HFFc6 (cell line): ENCODE measurements at regions not wholly inside any gene's neighbourhood (a gene's known extent, or its start where the extent isn't known, plus 50 kb on each side); places are given as distances from the start of the nearest gene placed in this dataset.

Experiments
- DNase-seq: peaks from one replicate; pipeline ENCODE4 v3.0.0-alpha.2; 2018
- H3K27ac Mint-ChIP-seq: 2 replicates; pipeline ENCODE4 v1.8.0; 2020; ENCODE audit warnings: mild to moderate bottlenecking, mixed read lengths
- H3K27me3 Mint-ChIP-seq: 2 replicates; pipeline ENCODE4 v1.8.0; 2021; ENCODE audit warnings: mild to moderate bottlenecking, moderate library complexity, mixed read lengths; ENCODE audit not compliant: insufficient read depth
- H3K36me3 Mint-ChIP-seq: 2 replicates; pipeline ENCODE4 v1.8.0; 2021; ENCODE audit warnings: low read depth, mixed read lengths
- H3K4me1 Mint-ChIP-seq: 2 replicates; pipeline ENCODE4 v1.8.0; 2020; ENCODE audit warnings: low read depth, mixed read lengths
- H3K4me3 Mint-ChIP-seq: 2 replicates; pipeline ENCODE4 v1.8.0; 2020; ENCODE audit warnings: mild to moderate bottlenecking, moderate library complexity, mixed read lengths
- H3K9me3 Mint-ChIP-seq: 2 replicates; pipeline ENCODE4 v1.8.0; 2020; ENCODE audit warnings: mild to moderate bottlenecking, mixed read lengths
- TF ChIP-seq, protein P1 (sequence below): fragments of 200-600 bp; sonication (generic); IDR thresholded peaks from 2 replicates; pipeline ENCODE4 v1.5.0; 2021; ENCODE audit warnings: antibody characterized with exemption, mild to moderate bottlenecking

DNA sequence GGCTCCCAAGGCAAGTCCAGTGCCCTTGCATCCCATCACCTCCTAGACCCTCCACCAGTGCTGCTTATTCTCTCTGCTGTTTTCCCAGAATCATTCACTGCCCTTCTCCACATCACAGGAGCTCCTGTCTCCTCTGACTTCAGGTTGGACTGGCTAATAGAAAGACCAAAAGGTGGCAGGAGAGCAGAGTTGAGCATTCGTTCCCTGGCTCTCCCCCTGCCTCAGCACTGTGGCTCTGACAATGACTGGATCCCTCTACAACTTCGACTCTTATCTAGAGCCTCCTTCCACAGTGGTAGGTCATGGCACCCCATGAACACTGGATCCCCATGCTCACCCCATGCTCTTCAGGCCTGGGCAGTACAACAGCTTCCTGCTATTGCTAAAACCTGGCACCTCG lies 243.6 kb downstream of the LRRN1 start:
- H3K27ac Mint-ChIP-seq: no peak overlapping the region
- H3K9me3 Mint-ChIP-seq: peaks cover 27% of the 10 kb centered on the region
- no peak overlapping the region for H3K4me3 Mint-ChIP-seq
- H3K4me1 Mint-ChIP-seq: no peaks in the 10 kb centered on the region
- no peak for DNase-seq
- TF ChIP-seq, protein P1, sequence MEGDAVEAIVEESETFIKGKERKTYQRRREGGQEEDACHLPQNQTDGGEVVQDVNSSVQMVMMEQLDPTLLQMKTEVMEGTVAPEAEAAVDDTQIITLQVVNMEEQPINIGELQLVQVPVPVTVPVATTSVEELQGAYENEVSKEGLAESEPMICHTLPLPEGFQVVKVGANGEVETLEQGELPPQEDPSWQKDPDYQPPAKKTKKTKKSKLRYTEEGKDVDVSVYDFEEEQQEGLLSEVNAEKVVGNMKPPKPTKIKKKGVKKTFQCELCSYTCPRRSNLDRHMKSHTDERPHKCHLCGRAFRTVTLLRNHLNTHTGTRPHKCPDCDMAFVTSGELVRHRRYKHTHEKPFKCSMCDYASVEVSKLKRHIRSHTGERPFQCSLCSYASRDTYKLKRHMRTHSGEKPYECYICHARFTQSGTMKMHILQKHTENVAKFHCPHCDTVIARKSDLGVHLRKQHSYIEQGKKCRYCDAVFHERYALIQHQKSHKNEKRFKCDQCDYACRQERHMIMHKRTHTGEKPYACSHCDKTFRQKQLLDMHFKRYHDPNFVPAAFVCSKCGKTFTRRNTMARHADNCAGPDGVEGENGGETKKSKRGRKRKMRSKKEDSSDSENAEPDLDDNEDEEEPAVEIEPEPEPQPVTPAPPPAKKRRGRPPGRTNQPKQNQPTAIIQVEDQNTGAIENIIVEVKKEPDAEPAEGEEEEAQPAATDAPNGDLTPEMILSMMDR: no peak
- peaks cover 2% of the 10 kb centered on the region; the same call in 1 of the 2 replicates for H3K27me3 Mint-ChIP-seq
- H3K36me3 Mint-ChIP-seq: no peaks in the 10 kb centered on the region; the same call in 1 of the 2 replicates

DNA sequence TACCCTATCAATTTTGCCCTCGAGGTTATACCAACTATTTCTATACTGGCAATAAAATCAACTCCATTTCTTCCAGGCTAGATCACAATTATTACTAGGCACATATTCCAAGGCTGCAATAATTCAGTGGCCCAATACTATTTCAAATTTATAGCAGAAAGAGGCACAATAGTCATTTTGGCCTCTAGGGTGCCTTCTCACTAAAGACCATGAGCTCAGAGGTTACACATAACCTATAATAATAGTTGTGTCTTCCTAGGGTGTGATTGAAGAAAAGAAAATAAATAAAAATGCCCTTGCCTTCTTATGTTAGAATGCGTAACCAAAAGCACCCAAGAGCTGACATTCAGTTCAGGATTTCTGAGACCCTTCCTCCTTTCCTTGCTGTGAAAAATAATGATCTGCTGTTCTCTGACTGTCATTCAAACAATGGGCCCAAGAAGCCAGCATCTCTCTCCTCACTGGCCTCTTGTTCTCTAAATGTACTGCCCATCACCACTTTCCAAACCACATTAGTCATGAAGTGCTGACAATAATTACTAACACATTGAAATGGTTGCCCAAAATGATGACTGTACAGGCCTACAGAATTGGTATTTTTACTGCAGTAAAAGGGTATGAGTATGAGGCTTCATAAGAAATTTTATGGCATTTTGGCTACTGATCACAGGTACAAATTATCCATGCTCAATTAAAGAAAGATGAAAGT lies 244.8 kb downstream of the LRRN1 start:
- DNase-seq: no peak
- TF ChIP-seq, protein P1: no peak
- no peaks in the 10 kb centered on the region for H3K4me1 Mint-ChIP-seq

DNA sequence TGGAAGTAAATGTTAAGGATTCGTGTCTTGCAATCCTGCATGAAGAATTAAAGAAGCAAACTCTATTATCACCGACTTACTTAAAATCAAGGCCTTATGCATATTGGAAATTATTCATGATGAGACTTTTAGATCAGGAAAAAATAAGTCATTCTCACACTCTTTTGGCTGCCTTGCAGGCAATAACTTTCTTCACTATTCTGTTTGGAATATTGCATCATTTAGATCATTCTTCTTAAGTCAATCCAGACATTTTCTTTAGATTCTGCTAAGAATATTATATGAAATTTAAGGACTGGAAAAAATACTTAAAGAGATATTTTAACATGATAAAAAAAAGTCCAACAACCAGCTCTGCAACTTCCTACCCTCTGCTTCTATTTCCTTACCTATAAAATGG lies 245.4 kb downstream of the LRRN1 start:
- DNase-seq: no peak

More for the DNA sequence above, 244.8 kb downstream of the LRRN1 start:
- Mint-ChIP-seq H3K27me3 (peaks cover 2% of the 10 kb centered on the region; the same call in 1 of the 2 replicates), H3K27ac (no peak overlapping the region), H3K9me3 (peaks cover 31% of the 10 kb centered on the region), H3K36me3 (no peaks in the 10 kb centered on the region; the same call in 1 of the 2 replicates), H3K4me3 (no peak overlapping the region)

DNA sequence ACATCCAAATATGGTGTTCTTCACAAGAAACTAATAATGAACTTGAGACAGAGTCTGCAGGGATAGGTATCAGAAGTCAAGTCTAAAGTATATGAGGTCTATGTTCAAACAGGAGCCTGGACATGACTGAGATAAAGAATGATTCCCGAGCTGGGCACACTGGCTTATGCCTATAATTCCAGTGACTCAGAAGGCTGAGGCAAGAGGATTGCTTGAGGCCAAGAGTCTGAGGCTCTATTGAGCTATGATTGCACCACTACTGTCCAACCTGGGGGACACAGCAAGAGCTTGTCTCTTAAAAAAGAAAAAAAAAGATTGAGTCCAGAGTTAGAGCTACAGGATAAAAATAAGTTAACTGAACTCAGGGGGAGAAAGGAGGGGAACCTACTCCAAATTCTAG lies 246.5 kb downstream of the LRRN1 start:
- Mint-ChIP-seq H3K9me3 (peaks cover 34% of the 10 kb centered on the region), H3K27me3 (peaks cover 2% of the 10 kb centered on the region; the same call in 1 of the 2 replicates), H3K4me3 (no peak overlapping the region), H3K27ac (no peak overlapping the region), H3K4me1 (no peaks in the 10 kb centered on the region), H3K36me3 (no peaks in the 10 kb centered on the region; the same call in 1 of the 2 replicates)
- no peak for DNase-seq
- TF ChIP-seq, protein P1: no peak

More for the DNA sequence above, 245.4 kb downstream of the LRRN1 start:
- Mint-ChIP-seq H3K36me3 (no peaks in the 10 kb centered on the region; the same call in 1 of the 2 replicates), H3K27ac (no peak overlapping the region), H3K27me3 (peaks cover 2% of the 10 kb centered on the region; the same call in 1 of the 2 replicates), H3K4me3 (no peak overlapping the region), H3K9me3 (peaks cover 33% of the 10 kb centered on the region), H3K4me1 (no peaks in the 10 kb centered on the region)
- TF ChIP-seq, protein P1: no peak

DNA sequence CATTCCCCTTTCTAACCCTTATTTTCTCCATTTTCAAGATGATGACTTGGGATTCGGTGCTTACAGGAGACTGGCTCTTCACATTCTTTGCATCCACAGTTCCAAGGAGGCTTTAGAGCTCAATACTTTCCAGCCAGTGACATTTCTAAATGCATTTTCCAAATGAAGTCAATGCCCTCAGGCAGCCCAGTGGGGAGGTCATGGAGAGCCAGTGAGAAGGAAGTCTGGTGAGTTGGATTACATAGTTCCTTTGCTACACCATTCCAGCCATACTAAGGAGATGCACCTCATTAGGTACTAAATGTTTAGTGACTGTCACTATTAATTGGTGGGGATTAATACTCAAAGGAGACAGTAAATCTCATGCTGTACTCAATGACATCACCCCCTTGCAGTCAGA lies 248.1 kb downstream of the LRRN1 start:
- Mint-ChIP-seq H3K4me1 (no peaks in the 10 kb centered on the region), H3K4me3 (no peak overlapping the region), H3K36me3 (no peaks in the 10 kb centered on the region; the same call in 1 of the 2 replicates), H3K27me3 (peaks cover 2% of the 10 kb centered on the region; the same call in 1 of the 2 replicates), H3K27ac (no peak overlapping the region), H3K9me3 (peaks cover 47% of the 10 kb centered on the region)
- TF ChIP-seq, protein P1: no peak
- no peak for DNase-seq
